Suprapubic skin (tissue), 4 donors: ENCODE measurements at regions not wholly inside any gene's neighbourhood (a gene's known extent, or its start where the extent isn't known, plus 50 kb on each side); places are given as distances from the start of the nearest gene placed in this dataset.

Experiments
- CTCF ChIP-seq, 2 donors: fragments of 200-600 bp in 1 of 2; fragments of 450-650 bp in 1 of 2; sonication (generic) in 1 of 2; IDR thresholded peaks; one replicate each; pipeline ENCODE4 v1.5.1; 2016 to 2019; ENCODE audit warnings: antibody characterized with exemption in 2 of 2, mild to moderate bottlenecking in 1 of 2, moderate library complexity in 1 of 2
- EP300 ChIP-seq: sonication (generic); formaldehyde crosslinking; IDR thresholded peaks from one replicate; pipeline ENCODE4 v1.6.1; 2017; ENCODE audit warnings: antibody characterized with exemption
- POLR2A ChIP-seq, 2 donors: fragments of 450-650 bp; IDR thresholded peaks; one replicate each; pipeline ENCODE4 v1.6.1; 2017; ENCODE audit warnings: antibody characterized with exemption in 2 of 2, mild to moderate bottlenecking in 2 of 2, moderate library complexity in 2 of 2
- POLR2AphosphoS5 ChIP-seq, 3 donors: sonication (generic); formaldehyde crosslinking; IDR thresholded peaks; one replicate each; pipeline ENCODE4 v1.6.1; 2017; ENCODE audit warnings: antibody characterized with exemption in 3 of 3

- TF ChIP-seq POLR2AphosphoS5 (IDR thresholded peaks at IDR 0.05) (no peak), CTCF (IDR thresholded peaks at IDR 0.05) (no peak), POLR2A (IDR thresholded peaks at IDR 0.05) (no peak), EP300 (no peak)
Measured at GRCh38 chr15:46853600-46853999, 863.7 kb upstream of the SEMA6D start.
